CD4-positive, alpha-beta memory T cell (primary cell): ENCODE measurements at regions not wholly inside any gene's neighbourhood (a gene's known extent, or its start where the extent isn't known, plus 50 kb on each side); places are given as distances from the start of the nearest gene placed in this dataset.

ENCODE experiments used
- CTCF ChIA-PET: fragments of 350-600 bp; sonication (Branson Sonifier 250); formaldehyde crosslinking; loops from one replicate; lab custom pipeline; 2021; ENCODE audit warnings: inconsistent platforms; ENCODE audit not compliant: partially characterized antibody; lab: Charles Lee
- POLR2A ChIA-PET: fragments of 350-600 bp; sonication (Branson Sonifier 250); formaldehyde crosslinking; loops from one replicate; lab custom pipeline; 2021; ENCODE audit not compliant: partially characterized antibody; lab: Charles Lee
- DNase-seq, 5 donors: peaks; one replicate each; pipeline versions ENCODE4 v3.0.0 to v3.0.0-alpha.2; 2020 to 2022; ENCODE audit warnings: mixed read lengths in 1 of 5
- H3K27ac ChIP-seq: one replicate; pipeline ENCODE4 v1.7.0; 2013; ENCODE audit warnings: low read depth, low read length
- H3K27me3 ChIP-seq: 2 replicates; pipeline ENCODE4 v1.7.0; 2013; ENCODE audit warnings: mild to moderate bottlenecking, low read length, moderate library complexity; ENCODE audit not compliant: insufficient read depth
- H3K36me3 ChIP-seq: 2 replicates; pipeline ENCODE4 v1.7.0; 2013; ENCODE audit warnings: mild to moderate bottlenecking, low read length, moderate library complexity; ENCODE audit not compliant: insufficient read depth
- H3K4me1 ChIP-seq: 2 replicates; pipeline ENCODE4 v1.7.0; 2013; ENCODE audit warnings: mild to moderate bottlenecking, low read length, moderate library complexity; ENCODE audit not compliant: insufficient read depth
- H3K4me3 ChIP-seq, 2 donors: one replicate each; pipeline ENCODE4 v1.7.0; 2013; ENCODE audit warnings: low read length in 2 of 2, mild to moderate bottlenecking in 1 of 2
- H3K9me3 ChIP-seq, 2 donors: one replicate each; pipeline ENCODE4 v1.7.0; 2013; ENCODE audit warnings: low read length in 2 of 2, control low read depth in 1 of 2; ENCODE audit not compliant: control insufficient read depth in 1 of 2
- H3K27ac Mint-ChIP-seq, 7 donors: one replicate each; pipeline ENCODE4 v1.8.0; 2020 to 2021; ENCODE audit warnings: mixed read lengths in 7 of 7, mild to moderate bottlenecking in 6 of 7, inconsistent platforms in 3 of 7, moderate library complexity in 3 of 7
- H3K27me3 Mint-ChIP-seq, 2 donors: one replicate each; pipeline ENCODE4 v1.8.0; 2020 to 2021; ENCODE audit warnings: mixed read lengths in 2 of 2
- H3K36me3 Mint-ChIP-seq, 2 donors: one replicate each; pipeline ENCODE4 v1.8.0; 2020 to 2021; ENCODE audit warnings: mixed read lengths in 2 of 2, inconsistent platforms in 1 of 2, mild to moderate bottlenecking in 1 of 2
- H3K4me1 Mint-ChIP-seq, 4 donors: one replicate each; pipeline ENCODE4 v1.8.0; 2020 to 2021; ENCODE audit warnings: mixed read lengths in 4 of 4, mild to moderate bottlenecking in 1 of 4
- H3K4me3 Mint-ChIP-seq, 8 donors: one replicate each; pipeline ENCODE4 v1.8.0; 2020 to 2021; ENCODE audit warnings: mixed read lengths in 8 of 8, mild to moderate bottlenecking in 7 of 8, moderate library complexity in 6 of 8, inconsistent platforms in 3 of 8
- H3K9me3 Mint-ChIP-seq, 8 donors: one replicate each; pipeline ENCODE4 v1.8.0; 2020 to 2021; ENCODE audit warnings: mixed read lengths in 8 of 8, mild to moderate bottlenecking in 5 of 8, inconsistent platforms in 3 of 8, moderate library complexity in 1 of 8
- intact Hi-C: fragments of 100-400 bp; cut with micrococcal nuclease; formaldehyde crosslinking; loops from one replicate; pipeline ENCODE4 v1.15.1; 2023

DNA sequence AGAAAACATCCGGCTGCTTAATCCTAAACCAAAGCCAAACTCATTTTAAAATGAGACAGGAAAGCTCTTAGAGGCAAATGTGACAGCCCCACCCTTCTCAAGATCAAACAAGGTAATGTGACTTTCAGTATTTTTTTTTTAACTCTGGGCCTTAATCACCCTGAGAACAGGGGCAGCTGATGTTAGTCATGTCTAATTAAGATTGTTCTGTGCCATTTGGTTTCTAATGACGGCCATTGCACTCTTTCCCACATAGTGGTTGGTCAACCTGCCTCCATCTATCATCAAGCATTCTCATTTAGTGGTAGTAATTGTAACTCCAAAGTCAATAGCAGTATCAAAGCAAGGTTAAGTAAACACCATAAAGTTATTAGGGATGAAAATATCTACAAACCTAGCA lies 191.6 kb upstream of the EXOC2 start:
- H3K9me3 Mint-ChIP-seq = no peaks in the 10 kb centered on the region
- Histone ChIP-seq H3K27ac (no peak overlapping the region), H3K9me3 (no peaks in the 10 kb centered on the region), H3K4me1 (peaks cover 7% of the 10 kb centered on the region), H3K27me3 (no peaks in the 10 kb centered on the region), H3K4me3 (no peak overlapping the region), H3K36me3 (no peaks in the 10 kb centered on the region)
- DNase-seq = no peak
- ChIA-PET CTCF (no interaction called here), POLR2A (no interaction called here)
- peaks cover 11 to 13% of the 10 kb centered on the region in 2 donors for H3K27me3 Mint-ChIP-seq
- intact Hi-C loops = no loop called here
- peaks cover 3 to 21% (median 4%) of the 10 kb centered on the region in 4 donors for H3K4me1 Mint-ChIP-seq
- no peak overlapping the region for H3K4me3 Mint-ChIP-seq
- no peaks in the 10 kb centered on the region for H3K36me3 Mint-ChIP-seq
- no peak overlapping the region for H3K27ac Mint-ChIP-seq

DNA sequence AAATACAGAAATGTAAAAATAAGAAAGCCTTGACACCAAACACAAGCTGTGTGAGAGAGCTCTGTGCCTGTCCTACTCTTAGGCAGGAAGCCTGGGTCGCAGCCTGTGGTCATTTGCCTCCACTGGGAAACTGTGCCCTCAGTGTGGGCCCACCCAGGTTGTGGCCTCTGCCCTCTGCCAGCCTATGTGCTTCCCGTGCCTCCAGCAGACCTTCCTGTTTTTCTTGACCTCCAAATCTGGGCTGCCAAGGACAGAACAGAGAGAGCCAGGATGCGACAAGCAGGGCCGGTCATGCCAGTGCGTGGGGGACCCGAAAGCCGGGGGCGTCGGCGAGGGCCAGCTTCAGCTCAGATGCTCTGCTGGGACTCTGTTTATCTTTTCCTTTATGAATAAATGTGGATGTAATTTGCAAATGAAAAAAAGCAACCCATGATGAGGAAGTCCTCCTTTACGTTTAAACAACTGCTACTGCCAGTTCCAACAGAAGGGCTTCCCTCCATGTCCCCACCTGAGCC lies 189.2 kb upstream of the EXOC2 start:
- peaks cover 11 to 22% of the 10 kb centered on the region in 2 donors for H3K27me3 Mint-ChIP-seq
- Histone ChIP-seq H3K27ac (no peak overlapping the region), H3K9me3 (no peaks in the 10 kb centered on the region), H3K4me1 (peaks cover 7% of the 10 kb centered on the region), H3K27me3 (no peaks in the 10 kb centered on the region), H3K36me3 (no peaks in the 10 kb centered on the region), H3K4me3 (no peak overlapping the region)
- ChIA-PET POLR2A (no interaction called here), CTCF (no interaction called here)
- no peak overlapping the region for H3K4me3 Mint-ChIP-seq
- intact Hi-C loops = no loop called here
- no peaks in the 10 kb centered on the region for H3K36me3 Mint-ChIP-seq
- H3K9me3 Mint-ChIP-seq = no peaks in the 10 kb centered on the region
- DNase-seq = no peak
- H3K27ac Mint-ChIP-seq = no peak overlapping the region
- H3K4me1 Mint-ChIP-seq = peaks cover 3 to 21% (median 4%) of the 10 kb centered on the region in 4 donors

- H3K27me3 Mint-ChIP-seq = peaks cover 12 to 24% of the 10 kb centered on the region in 2 donors
- ChIA-PET CTCF (no interaction called here), POLR2A (no interaction called here)
- H3K4me3 Mint-ChIP-seq = no peak overlapping the region
- Histone ChIP-seq H3K27me3 (no peaks in the 10 kb centered on the region), H3K27ac (no peak overlapping the region), H3K9me3 (no peaks in the 10 kb centered on the region), H3K4me3 (no peak overlapping the region), H3K4me1 (no peaks in the 10 kb centered on the region), H3K36me3 (no peaks in the 10 kb centered on the region)
- no peak for DNase-seq
- no peak overlapping the region for H3K27ac Mint-ChIP-seq
- H3K4me1 Mint-ChIP-seq = no peaks in the 10 kb centered on the region
- no peaks in the 10 kb centered on the region for H3K36me3 Mint-ChIP-seq
- H3K9me3 Mint-ChIP-seq = no peaks in the 10 kb centered on the region
- intact Hi-C loops = no loop called here
Measured at GRCh38 chr6:878179-878578, 185.2 kb upstream of the EXOC2 start.

- H3K27me3 ChIP-seq = no peaks in the 10 kb centered on the region
- H3K4me1 ChIP-seq = no peaks in the 10 kb centered on the region
- ChIA-PET POLR2A (no interaction called here), CTCF (no interaction called here)
- Mint-ChIP-seq H3K9me3 (peaks cover 0 to 4% (median 0%) of the 10 kb centered on the region in 8 donors), H3K4me3 (no peak overlapping the region), H3K27ac (no peak overlapping the region), H3K36me3 (no peaks in the 10 kb centered on the region), H3K4me1 (no peaks in the 10 kb centered on the region), H3K27me3 (peaks cover 7 to 26% of the 10 kb centered on the region in 2 donors)
- intact Hi-C loops = no loop called here
- H3K4me3 ChIP-seq = no peak overlapping the region
- no peaks in the 10 kb centered on the region for H3K9me3 ChIP-seq
- DNase-seq = no peak
- H3K27ac ChIP-seq = no peak overlapping the region
- no peaks in the 10 kb centered on the region for H3K36me3 ChIP-seq
Measured at GRCh38 chr6:875012-875411, 182.1 kb upstream of the EXOC2 start.

GRCh38 chr6:872570-873125 lies 179.7 kb upstream of the EXOC2 start:
- H3K27ac Mint-ChIP-seq = no peak overlapping the region
- H3K27me3 Mint-ChIP-seq = peaks cover 9 to 19% of the 10 kb centered on the region in 2 donors
- POLR2A ChIA-PET = no interaction called here

DNA sequence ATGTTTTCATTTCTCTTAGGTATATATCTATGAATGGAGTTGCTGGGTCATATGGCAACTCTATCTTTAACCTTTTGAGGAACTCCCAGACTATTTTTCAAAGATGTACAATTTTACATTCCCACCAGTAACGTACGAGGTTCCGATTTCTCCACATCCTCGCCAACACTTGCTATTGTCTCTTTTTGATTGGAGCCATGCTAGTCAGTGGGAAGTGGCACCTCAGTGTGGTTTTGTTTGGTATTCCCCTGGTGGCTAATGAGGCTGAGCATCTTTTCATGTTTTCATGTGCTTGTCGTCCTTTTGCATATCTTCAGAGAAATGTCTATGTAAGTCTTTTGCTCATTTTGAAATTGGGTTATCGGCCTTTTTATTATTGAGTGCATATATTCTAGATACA lies 178.6 kb upstream of the EXOC2 start:
- H3K4me1 Mint-ChIP-seq = no peaks in the 10 kb centered on the region
- POLR2A ChIA-PET = no interaction called here

More at GRCh38 chr6:872570-873125, 179.7 kb upstream of the EXOC2 start:
- H3K27me3 ChIP-seq = no peaks in the 10 kb centered on the region
- no peaks in the 10 kb centered on the region for H3K4me1 ChIP-seq
- CTCF ChIA-PET = no interaction called here
- no peaks in the 10 kb centered on the region for H3K36me3 ChIP-seq
- intact Hi-C loops = no loop called here
- DNase-seq = no peak
- peaks cover 0 to 4% (median 0%) of the 10 kb centered on the region in 8 donors for H3K9me3 Mint-ChIP-seq
- H3K4me3 Mint-ChIP-seq = no peak overlapping the region
- no peak overlapping the region for H3K4me3 ChIP-seq
- H3K4me1 Mint-ChIP-seq = no peaks in the 10 kb centered on the region
- H3K36me3 Mint-ChIP-seq = no peaks in the 10 kb centered on the region
- H3K9me3 ChIP-seq = no peaks in the 10 kb centered on the region
- no peak overlapping the region for H3K27ac ChIP-seq

GRCh38 chr6:870096-870495 lies 177.2 kb upstream of the EXOC2 start:
- no peaks in the 10 kb centered on the region for H3K36me3 ChIP-seq
- H3K4me3 ChIP-seq = no peak overlapping the region
- Mint-ChIP-seq H3K4me3 (no peak overlapping the region), H3K27ac (no peak overlapping the region), H3K4me1 (no peaks in the 10 kb centered on the region), H3K9me3 (peaks cover 0 to 8% (median 0%) of the 10 kb centered on the region in 8 donors), H3K36me3 (no peaks in the 10 kb centered on the region), H3K27me3 (peaks cover 17 to 19% of the 10 kb centered on the region in 2 donors)
- H3K27me3 ChIP-seq = no peaks in the 10 kb centered on the region
- no peaks in the 10 kb centered on the region for H3K9me3 ChIP-seq
- DNase-seq = no peak
- ChIA-PET CTCF (no interaction called here), POLR2A (no interaction called here)
- intact Hi-C loops = no loop called here
- H3K4me1 ChIP-seq = no peaks in the 10 kb centered on the region
- no peak overlapping the region for H3K27ac ChIP-seq

More for the DNA sequence above, 178.6 kb upstream of the EXOC2 start:
- H3K27me3 Mint-ChIP-seq = peaks cover 11 to 15% of the 10 kb centered on the region in 2 donors
- Histone ChIP-seq H3K27me3 (no peaks in the 10 kb centered on the region), H3K27ac (no peak overlapping the region), H3K4me1 (no peaks in the 10 kb centered on the region), H3K36me3 (no peaks in the 10 kb centered on the region), H3K9me3 (no peaks in the 10 kb centered on the region), H3K4me3 (no peak overlapping the region)
- no peak for DNase-seq
- no peaks in the 10 kb centered on the region for H3K36me3 Mint-ChIP-seq
- H3K27ac Mint-ChIP-seq = no peak overlapping the region
- intact Hi-C loops = no loop called here
- CTCF ChIA-PET = no interaction called here
- H3K9me3 Mint-ChIP-seq = peaks cover 0 to 8% (median 0%) of the 10 kb centered on the region in 8 donors
- no peak overlapping the region for H3K4me3 Mint-ChIP-seq
